HUES6 (cell line): ENCODE measurements at regions not wholly inside any gene's neighbourhood (a gene's known extent, or its start where the extent isn't known, plus 50 kb on each side); places are given as distances from the start of the nearest gene placed in this dataset.

ENCODE experiments used
- H3K27ac ChIP-seq: 2 replicates; pipeline ENCODE4 v1.7.0; 2013; ENCODE audit warnings: low read depth, mild to moderate bottlenecking, low read length, inconsistent platforms
- H3K27me3 ChIP-seq: 2 replicates; pipeline ENCODE4 v1.6.1; 2013; ENCODE audit warnings: low read length; ENCODE audit not compliant: control insufficient read depth, insufficient read depth
- H3K36me3 ChIP-seq: 2 replicates; pipeline ENCODE4 v1.6.1; 2013; ENCODE audit warnings: low read length; ENCODE audit not compliant: control insufficient read depth, insufficient read depth
- H3K4me1 ChIP-seq: 2 replicates; pipeline ENCODE4 v1.6.1; 2013; ENCODE audit warnings: low read length; ENCODE audit not compliant: control insufficient read depth, insufficient read depth
- H3K4me3 ChIP-seq: 2 replicates; pipeline ENCODE4 v1.5.1; 2013; ENCODE audit warnings: low read depth, low read length
- H3K9ac ChIP-seq: one replicate; pipeline ENCODE4 v1.6.1; 2013; ENCODE audit warnings: mild to moderate bottlenecking, low read length
- H3K9me3 ChIP-seq: 2 replicates; pipeline ENCODE4 v1.6.1; 2013; ENCODE audit warnings: low read depth, low read length; ENCODE audit not compliant: control insufficient read depth, insufficient read depth

GRCh38 chr20:6490849-6491248, 276.6 kb upstream of the BMP2 start:
- Histone ChIP-seq H3K27me3 (no peaks in the 10 kb centered on the region), H3K27ac (no peak overlapping the region), H3K9me3 (no peaks in the 10 kb centered on the region), H3K36me3 (no peaks in the 10 kb centered on the region), H3K4me3 (no peak overlapping the region), H3K9ac (no peak overlapping the region), H3K4me1 (no peaks in the 10 kb centered on the region)

DNA sequence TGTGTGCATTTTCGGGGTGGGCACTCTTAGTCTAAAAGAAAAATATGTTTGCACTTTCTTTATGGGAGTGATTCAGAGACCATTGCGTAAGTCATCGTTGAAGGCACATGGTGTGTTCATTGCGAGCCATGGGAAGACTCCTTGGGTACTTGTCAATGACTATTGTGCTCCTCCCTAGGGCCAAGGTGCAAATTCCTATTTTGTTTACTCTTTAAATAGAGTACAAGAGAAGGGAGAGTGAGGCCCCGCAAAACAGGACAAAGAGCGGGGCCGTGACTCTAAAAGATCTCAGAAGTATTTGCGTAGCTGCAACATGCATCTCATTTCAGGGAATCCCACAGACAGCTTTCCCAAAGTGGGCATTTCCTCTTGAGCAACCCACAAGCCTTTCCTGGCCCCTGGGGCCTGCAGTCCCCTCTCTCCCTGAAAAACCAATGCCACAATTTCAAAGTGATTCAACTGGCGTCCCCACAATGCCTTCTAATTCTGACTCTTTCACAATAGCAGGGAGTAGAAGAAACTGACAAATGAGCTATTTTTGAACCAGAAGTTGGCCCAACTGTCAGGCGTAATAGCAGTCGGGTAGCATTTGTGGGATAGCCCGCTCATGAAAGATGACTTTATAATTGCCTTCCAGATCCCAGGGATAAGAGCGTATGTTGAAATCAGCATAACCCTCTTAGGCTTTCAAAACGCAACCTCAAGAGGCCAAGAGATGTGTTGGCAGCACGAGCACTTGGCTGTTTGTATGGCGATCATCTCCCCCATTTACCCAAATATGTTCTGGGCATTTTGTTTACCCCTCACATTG, 277.9 kb upstream of the BMP2 start:
- Histone ChIP-seq H3K4me3 (no peak overlapping the region), H3K9ac (no peak overlapping the region), H3K9me3 (no peaks in the 10 kb centered on the region), H3K27me3 (no peaks in the 10 kb centered on the region), H3K27ac (no peak overlapping the region), H3K4me1 (no peaks in the 10 kb centered on the region), H3K36me3 (no peaks in the 10 kb centered on the region)

GRCh38 chr20:6485351-6485750, 282.1 kb upstream of the BMP2 start:
- Histone ChIP-seq H3K9ac (no peak overlapping the region), H3K4me3 (no peak overlapping the region), H3K9me3 (no peaks in the 10 kb centered on the region), H3K27ac (no peak overlapping the region), H3K27me3 (no peaks in the 10 kb centered on the region), H3K36me3 (no peaks in the 10 kb centered on the region), H3K4me1 (no peaks in the 10 kb centered on the region)

DNA sequence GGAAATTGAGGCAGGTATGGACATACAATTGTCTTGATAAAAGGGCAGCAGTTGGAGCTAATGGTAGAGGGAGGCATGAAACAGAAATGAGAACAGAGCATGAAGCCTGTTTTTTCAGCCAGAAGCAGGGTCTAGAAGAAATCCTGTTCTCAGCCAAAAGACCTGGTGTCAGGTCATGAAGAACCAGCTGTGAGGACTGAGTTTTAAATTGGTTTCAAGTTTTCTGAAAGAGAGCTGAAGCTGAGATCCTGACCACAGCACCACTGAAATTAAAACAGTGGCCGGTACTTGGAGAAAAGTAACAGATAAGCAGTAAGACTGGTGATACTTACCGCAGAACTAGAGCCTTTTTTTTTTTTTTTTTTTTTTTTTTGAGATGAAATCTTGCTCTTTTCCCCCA, 283.8 kb upstream of the BMP2 start:
- no peak overlapping the region for H3K9ac ChIP-seq
- H3K27me3 ChIP-seq: no peaks in the 10 kb centered on the region
- no peak overlapping the region for H3K4me3 ChIP-seq
- H3K36me3 ChIP-seq: no peaks in the 10 kb centered on the region
- no peaks in the 10 kb centered on the region for H3K9me3 ChIP-seq
- H3K27ac ChIP-seq: no peak overlapping the region
- no peaks in the 10 kb centered on the region for H3K4me1 ChIP-seq

DNA sequence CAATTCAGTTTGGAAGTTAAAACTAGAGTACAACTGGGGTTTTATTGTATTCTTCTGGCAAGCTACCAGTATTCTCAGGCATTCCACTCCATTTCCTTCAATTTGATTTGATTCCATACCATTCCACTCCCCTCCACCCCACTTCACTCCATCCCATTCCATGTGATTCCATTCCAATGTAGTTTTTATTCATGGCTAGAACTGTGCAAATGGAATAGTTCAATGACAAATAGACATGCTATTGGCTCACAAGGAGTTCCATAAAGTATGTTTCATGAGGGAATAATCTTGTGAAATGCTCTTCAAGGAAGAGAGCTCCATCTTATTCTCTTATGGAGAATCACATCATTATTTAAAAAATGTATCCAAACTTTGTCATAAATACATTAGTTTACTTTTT, 285.0 kb upstream of the BMP2 start:
- Histone ChIP-seq H3K9me3 (peaks cover 3% of the 10 kb centered on the region; the same call in 1 of the 2 replicates), H3K27me3 (no peaks in the 10 kb centered on the region), H3K27ac (no peak overlapping the region), H3K9ac (no peak overlapping the region), H3K36me3 (no peaks in the 10 kb centered on the region), H3K4me1 (no peaks in the 10 kb centered on the region), H3K4me3 (no peak overlapping the region)

GRCh38 chr20:6480328-6481200, 286.9 kb upstream of the BMP2 start:
- Histone ChIP-seq H3K36me3 (no peaks in the 10 kb centered on the region), H3K27ac (no peak overlapping the region), H3K9me3 (peaks cover 3% of the 10 kb centered on the region; the same call in 1 of the 2 replicates), H3K9ac (no peak overlapping the region), H3K4me1 (no peaks in the 10 kb centered on the region), H3K27me3 (no peaks in the 10 kb centered on the region), H3K4me3 (no peak overlapping the region)

DNA sequence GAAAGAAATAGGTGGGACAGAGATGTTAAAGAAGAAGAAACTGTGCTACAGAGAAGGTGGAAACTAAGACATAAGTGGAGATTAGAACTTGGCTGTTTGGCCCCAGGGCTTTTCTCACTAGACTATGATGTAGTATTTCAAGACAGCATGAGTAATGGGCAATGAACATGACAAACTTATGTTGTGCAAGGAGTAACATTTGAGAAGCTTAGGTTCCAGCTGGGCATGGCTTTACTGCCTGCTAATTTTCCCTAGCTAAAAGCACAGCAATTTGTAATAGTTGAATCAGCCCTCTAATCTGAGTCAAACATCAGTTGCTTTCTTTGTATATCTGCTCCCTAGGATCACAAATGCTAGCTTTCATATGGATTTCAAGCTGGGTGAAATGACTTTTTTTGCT, 294.3 kb upstream of the BMP2 start:
- Histone ChIP-seq H3K4me1 (no peaks in the 10 kb centered on the region), H3K4me3 (no peak overlapping the region), H3K27ac (no peak overlapping the region), H3K36me3 (no peaks in the 10 kb centered on the region), H3K9ac (no peak overlapping the region), H3K27me3 (no peaks in the 10 kb centered on the region), H3K9me3 (peaks cover 3% of the 10 kb centered on the region; the same call in 1 of the 2 replicates)

DNA sequence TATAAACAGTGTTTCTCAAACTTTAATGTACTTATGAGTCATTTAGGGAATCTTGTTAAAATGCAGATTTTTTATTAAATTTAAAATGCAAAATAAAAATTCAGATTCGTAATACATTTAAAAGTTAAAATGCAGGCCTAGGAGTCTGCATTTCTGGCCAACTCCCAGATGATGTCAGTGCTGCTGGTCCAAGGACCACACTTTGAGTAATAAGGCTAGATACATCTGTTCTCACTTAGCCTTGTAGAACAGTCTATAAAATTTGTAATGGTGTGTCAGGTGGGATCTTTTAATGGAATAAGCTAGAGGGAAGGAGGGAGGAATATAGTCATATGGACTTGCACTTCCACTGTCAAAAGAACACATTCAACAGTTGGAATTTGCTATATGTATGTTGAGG, 295.6 kb upstream of the BMP2 start:
- Histone ChIP-seq H3K4me1 (no peaks in the 10 kb centered on the region), H3K9me3 (no peaks in the 10 kb centered on the region), H3K9ac (no peak overlapping the region), H3K36me3 (no peaks in the 10 kb centered on the region), H3K4me3 (no peak overlapping the region), H3K27me3 (no peaks in the 10 kb centered on the region), H3K27ac (no peak overlapping the region)

GRCh38 chr20:6471110-6471647, 296.3 kb upstream of the BMP2 start:
- no peak overlapping the region for H3K9ac ChIP-seq
- no peaks in the 10 kb centered on the region for H3K4me1 ChIP-seq
- H3K9me3 ChIP-seq: no peaks in the 10 kb centered on the region
- no peak overlapping the region for H3K4me3 ChIP-seq
- H3K27me3 ChIP-seq: no peaks in the 10 kb centered on the region
- H3K36me3 ChIP-seq: no peaks in the 10 kb centered on the region
- no peak overlapping the region for H3K27ac ChIP-seq

DNA sequence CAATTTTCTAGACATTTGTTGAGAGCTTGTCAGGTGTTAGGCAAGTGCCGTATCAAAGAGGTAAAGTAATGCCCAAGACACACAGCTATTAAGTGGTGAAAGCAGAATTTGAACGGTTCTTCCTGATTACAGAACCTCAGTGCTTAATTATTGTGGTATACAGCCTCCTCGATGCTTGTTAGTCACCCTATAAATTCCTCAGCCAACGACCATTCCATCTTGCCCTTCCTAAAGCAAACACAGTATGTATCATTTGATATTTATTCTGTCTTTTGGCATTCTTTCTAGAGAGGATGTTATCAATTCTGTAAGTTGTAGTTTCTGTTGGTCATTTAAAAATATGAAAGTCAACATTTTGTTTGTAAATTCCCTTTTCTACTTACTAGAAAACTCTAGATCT, 297.8 kb upstream of the BMP2 start:
- H3K27ac ChIP-seq: no peak overlapping the region
- no peaks in the 10 kb centered on the region for H3K4me1 ChIP-seq
- no peak overlapping the region for H3K9ac ChIP-seq
- no peaks in the 10 kb centered on the region for H3K9me3 ChIP-seq
- no peak overlapping the region for H3K4me3 ChIP-seq
- H3K36me3 ChIP-seq: no peaks in the 10 kb centered on the region
- H3K27me3 ChIP-seq: no peaks in the 10 kb centered on the region
